ENCODE measurements at regions not wholly inside any gene's neighbourhood (a gene's known extent, or its start where the extent isn't known, plus 50 kb on each side); places are given as distances from the start of the nearest gene placed in this dataset.

- no peak for TF ChIP-seq CTCF (IDR thresholded peaks at IDR 0.05)
- TF ChIP-seq POLR2A (IDR thresholded peaks at IDR 0.05), result no peak
- TF ChIP-seq EP300 (IDR thresholded peaks at IDR 0.05), result no peak
Measured at GRCh38 chr7:84924353-84924752, 262.5 kb downstream of the SEMA3D start.

Data from tibial nerve (tissue), 4 donors.